HL-60 (cell line): ENCODE measurements at regions not wholly inside any gene's neighbourhood (a gene's known extent, or its start where the extent isn't known, plus 50 kb on each side); places are given as distances from the start of the nearest gene placed in this dataset.

ENCODE experiments used
- DNase-seq, 2 experiments: peaks; one replicate each; pipeline ENCODE4 v3.0.0-alpha.2; 2010 to 2020; ENCODE audit warnings: low read depth in 1 of 2, low spot score in 1 of 2
- H3K27ac ChIP-seq: fragments of 250-450 bp; sonication (Bioruptor Pico); replicated peaks from 2 replicates; pipeline ENCODE4 v1.5.1; 2020; ENCODE audit warnings: mild to moderate bottlenecking, moderate library complexity
- H3K27me3 ChIP-seq: fragments of 250-450 bp; sonication (Bioruptor Pico); 2 replicates; pipeline ENCODE4 v1.5.1; 2021; ENCODE audit warnings: mild to moderate bottlenecking, moderate library complexity; ENCODE audit not compliant: insufficient read depth, poor library complexity, severe bottlenecking
- H3K4me3 ChIP-seq: replicated peaks from 2 replicates; pipeline ENCODE4 v1.5.1; 2011; ENCODE audit warnings: mild to moderate bottlenecking, control low read depth, low read length; ENCODE audit not compliant: insufficient read depth
- GABPA ChIP-seq: IDR thresholded peaks from 2 replicates; pipeline ENCODE4 v1.6.1; 2012; ENCODE audit warnings: low read depth
- POLR2AphosphoS5 ChIP-seq: IDR thresholded peaks from 2 replicates; pipeline ENCODE4 v1.6.1; 2012; ENCODE audit warnings: low read depth
- SPI1 ChIP-seq: IDR thresholded peaks from 2 replicates; pipeline ENCODE4 v1.6.1; 2012; ENCODE audit warnings: low read depth, mild to moderate bottlenecking, borderline replicate concordance
- TF ChIP-seq, protein P1 (sequence below): IDR thresholded peaks from 2 replicates; pipeline ENCODE4 v1.6.1; 2012; ENCODE audit warnings: low read depth; ENCODE audit not compliant: insufficient replicate concordance
- TF ChIP-seq, protein P2 (sequence below): IDR thresholded peaks from one replicate; pipeline ENCODE4 v1.5.1; 2011; ENCODE audit warnings: low read length, control low read depth, inconsistent platforms; ENCODE audit not compliant: insufficient read depth

DNA sequence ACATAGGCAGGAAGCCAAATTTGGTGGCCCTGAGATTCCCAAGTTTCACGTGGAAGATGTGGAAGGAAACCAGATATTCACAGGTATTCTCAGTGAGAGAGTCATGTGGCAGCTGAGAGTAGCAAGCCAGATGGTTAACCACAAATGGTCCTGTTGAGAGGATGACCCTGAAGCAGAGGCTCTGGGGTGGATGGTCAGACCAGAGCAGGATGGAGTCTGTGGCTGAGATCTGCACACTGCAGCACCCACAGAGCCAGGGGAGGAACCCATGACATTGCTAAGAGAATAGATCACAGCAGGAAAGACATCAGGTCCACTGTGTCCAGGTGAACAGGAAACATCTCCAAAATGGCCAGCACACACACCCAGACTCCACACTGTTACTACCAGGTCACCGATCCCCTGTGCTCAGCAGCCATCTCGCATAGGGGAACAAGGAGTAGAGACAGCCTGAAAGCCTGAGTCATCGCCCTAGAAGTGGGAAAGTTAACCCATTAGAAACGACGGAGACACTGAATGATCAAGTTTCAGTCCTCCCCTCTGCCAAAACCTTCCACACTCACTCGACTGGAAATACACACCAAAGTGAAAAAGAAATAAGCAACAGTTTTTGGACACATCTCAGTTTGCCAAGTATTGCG, 160.0 kb downstream of the RBM26 start:
- Histone ChIP-seq H3K4me3 (no peak overlapping the region), H3K27me3 (no peaks in the 10 kb centered on the region), H3K27ac (no peak overlapping the region)
- no peak for DNase-seq
- TF ChIP-seq SPI1 (no peak), GABPA (no peak), POLR2AphosphoS5 (no peak)
- TF ChIP-seq, protein P1, sequence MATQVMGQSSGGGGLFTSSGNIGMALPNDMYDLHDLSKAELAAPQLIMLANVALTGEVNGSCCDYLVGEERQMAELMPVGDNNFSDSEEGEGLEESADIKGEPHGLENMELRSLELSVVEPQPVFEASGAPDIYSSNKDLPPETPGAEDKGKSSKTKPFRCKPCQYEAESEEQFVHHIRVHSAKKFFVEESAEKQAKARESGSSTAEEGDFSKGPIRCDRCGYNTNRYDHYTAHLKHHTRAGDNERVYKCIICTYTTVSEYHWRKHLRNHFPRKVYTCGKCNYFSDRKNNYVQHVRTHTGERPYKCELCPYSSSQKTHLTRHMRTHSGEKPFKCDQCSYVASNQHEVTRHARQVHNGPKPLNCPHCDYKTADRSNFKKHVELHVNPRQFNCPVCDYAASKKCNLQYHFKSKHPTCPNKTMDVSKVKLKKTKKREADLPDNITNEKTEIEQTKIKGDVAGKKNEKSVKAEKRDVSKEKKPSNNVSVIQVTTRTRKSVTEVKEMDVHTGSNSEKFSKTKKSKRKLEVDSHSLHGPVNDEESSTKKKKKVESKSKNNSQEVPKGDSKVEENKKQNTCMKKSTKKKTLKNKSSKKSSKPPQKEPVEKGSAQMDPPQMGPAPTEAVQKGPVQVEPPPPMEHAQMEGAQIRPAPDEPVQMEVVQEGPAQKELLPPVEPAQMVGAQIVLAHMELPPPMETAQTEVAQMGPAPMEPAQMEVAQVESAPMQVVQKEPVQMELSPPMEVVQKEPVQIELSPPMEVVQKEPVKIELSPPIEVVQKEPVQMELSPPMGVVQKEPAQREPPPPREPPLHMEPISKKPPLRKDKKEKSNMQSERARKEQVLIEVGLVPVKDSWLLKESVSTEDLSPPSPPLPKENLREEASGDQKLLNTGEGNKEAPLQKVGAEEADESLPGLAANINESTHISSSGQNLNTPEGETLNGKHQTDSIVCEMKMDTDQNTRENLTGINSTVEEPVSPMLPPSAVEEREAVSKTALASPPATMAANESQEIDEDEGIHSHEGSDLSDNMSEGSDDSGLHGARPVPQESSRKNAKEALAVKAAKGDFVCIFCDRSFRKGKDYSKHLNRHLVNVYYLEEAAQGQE: no peak

- TF ChIP-seq GABPA (no peak), SPI1 (no peak), POLR2AphosphoS5 (no peak)
- TF ChIP-seq, protein P2, sequence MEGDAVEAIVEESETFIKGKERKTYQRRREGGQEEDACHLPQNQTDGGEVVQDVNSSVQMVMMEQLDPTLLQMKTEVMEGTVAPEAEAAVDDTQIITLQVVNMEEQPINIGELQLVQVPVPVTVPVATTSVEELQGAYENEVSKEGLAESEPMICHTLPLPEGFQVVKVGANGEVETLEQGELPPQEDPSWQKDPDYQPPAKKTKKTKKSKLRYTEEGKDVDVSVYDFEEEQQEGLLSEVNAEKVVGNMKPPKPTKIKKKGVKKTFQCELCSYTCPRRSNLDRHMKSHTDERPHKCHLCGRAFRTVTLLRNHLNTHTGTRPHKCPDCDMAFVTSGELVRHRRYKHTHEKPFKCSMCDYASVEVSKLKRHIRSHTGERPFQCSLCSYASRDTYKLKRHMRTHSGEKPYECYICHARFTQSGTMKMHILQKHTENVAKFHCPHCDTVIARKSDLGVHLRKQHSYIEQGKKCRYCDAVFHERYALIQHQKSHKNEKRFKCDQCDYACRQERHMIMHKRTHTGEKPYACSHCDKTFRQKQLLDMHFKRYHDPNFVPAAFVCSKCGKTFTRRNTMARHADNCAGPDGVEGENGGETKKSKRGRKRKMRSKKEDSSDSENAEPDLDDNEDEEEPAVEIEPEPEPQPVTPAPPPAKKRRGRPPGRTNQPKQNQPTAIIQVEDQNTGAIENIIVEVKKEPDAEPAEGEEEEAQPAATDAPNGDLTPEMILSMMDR: no peak
- TF ChIP-seq, protein P1: no peak
- H3K4me3 ChIP-seq: no peak overlapping the region
- no peaks in the 10 kb centered on the region for H3K27me3 ChIP-seq
- no peak for DNase-seq
- H3K27ac ChIP-seq: no peak overlapping the region
Observed at GRCh38 chr13:79241697-79242096, 164.4 kb downstream of the RBM26 start.

- DNase-seq: no peak
Observed at GRCh38 chr13:79237981-79238380, 168.1 kb downstream of the RBM26 start.

More at GRCh38 chr13:79237981-79238380, 168.1 kb downstream of the RBM26 start:
- TF ChIP-seq, protein P1: no peak
- TF ChIP-seq, protein P2: no peak
- TF ChIP-seq POLR2AphosphoS5: no peak
- no peak for TF ChIP-seq GABPA
- no peak for TF ChIP-seq SPI1
- no peak overlapping the region for H3K4me3 ChIP-seq
- no peaks in the 10 kb centered on the region for H3K27me3 ChIP-seq
- no peak overlapping the region for H3K27ac ChIP-seq
